Dermis microvascular lymphatic vessel endothelial cell (primary cell): ENCODE measurements at regions not wholly inside any gene's neighbourhood (a gene's known extent, or its start where the extent isn't known, plus 50 kb on each side); places are given as distances from the start of the nearest gene placed in this dataset.
"Not testable (repeated sequence)": the region's sequence is repeated elsewhere in the genome, so short reads cannot be mapped to it uniquely, and the experiment has no call there.

Experiments
- DNase-seq, 2 donors: peaks; one replicate each; pipeline versions ENCODE4 v3.0.0 to v3.0.0-alpha.2; 2010; ENCODE audit warnings: low read depth in 2 of 2

DNA sequence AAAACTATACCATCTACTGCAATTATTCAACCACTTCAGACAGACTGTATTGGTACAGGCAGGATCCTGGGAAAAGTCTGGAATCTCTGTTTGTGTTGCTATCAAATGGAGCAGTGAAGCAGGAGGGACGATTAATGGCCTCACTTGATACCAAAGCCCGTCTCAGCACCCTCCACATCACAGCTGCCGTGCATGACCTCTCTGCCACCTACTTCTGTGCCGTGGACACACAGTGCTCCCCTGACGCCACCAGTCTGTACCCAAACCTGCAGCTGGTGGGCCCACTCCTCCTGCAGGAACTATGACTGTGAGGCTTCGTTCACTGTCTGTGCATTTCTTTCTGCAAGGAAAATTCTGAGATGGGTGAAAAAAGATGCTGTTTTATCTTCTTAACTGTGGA, 284.7 kb downstream of the DAD1 start:
- DNase-seq: no peak

DNA sequence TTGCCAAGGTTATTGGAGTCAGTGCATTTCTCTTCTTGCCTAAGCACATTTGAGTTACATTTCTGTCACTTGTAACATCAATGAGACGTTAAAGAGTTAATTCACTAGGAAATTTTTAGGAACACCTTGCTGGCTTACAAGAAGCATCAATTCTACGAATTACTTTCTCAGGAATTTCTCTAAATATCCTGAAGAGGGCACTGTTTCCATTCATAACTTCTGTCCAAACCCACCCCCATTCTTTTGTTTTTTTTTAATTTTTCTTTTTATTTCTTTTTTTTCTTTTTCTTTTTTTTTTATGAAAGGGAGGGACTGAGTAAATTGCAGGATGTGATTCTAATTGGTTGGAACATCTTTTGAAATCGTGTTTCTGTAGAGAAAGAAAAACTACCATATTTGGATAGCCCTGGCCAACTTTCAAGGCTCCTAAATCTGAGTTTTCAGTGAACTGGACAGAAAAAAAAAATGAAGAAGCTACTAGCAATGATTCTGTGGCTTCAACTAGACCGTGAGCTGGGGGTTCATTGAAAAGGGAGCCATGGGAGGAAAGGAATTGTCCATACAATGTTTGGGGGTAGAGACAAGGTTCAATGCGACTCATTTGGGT, 285.3 kb downstream of the DAD1 start:
- peak in 1 of 2 donors; percentile 19 for DNase-seq

DNA sequence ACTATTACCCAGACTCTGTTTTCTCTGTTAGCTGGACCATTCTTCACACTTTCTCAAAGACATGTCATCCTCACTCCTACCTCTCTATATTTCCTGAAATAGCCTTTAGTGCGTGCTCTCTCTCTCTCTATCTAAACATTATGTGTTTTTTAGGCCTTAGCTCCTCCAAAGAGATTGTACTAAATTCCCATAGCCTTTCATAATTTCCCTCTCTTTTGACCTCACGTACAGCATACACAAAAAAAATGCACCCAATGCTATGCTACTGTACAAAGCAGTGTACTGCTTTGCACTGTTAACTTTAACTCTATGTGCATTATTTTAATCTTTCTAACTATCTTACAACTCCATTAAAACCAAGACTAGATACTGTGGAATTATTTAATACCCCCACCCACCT, 288.4 kb downstream of the DAD1 start:
- DNase-seq: no peak

DNA sequence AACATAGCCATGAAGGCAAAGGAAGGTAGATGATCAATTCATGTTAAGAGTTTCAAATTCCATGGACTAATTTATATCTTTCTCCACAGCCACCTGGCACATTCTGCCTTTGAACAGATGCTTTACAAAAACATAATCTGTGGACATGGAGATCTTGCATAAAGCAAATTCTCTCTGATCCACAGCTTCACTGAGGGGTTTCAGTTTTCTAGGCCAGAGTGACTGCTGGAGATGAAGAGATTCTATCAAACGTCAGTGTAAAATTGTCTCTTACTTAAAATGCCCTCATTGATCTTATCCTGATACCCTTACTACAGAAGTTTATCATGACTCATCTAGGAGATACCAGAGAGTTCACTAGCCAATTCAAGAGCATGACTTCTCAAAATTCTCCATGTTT, 291.6 kb downstream of the DAD1 start:
- no peak for DNase-seq

- DNase-seq: no peak
These were observed 292.3 kb downstream of the DAD1 start for GRCh38 chr14:22296722-22297121.

DNA sequence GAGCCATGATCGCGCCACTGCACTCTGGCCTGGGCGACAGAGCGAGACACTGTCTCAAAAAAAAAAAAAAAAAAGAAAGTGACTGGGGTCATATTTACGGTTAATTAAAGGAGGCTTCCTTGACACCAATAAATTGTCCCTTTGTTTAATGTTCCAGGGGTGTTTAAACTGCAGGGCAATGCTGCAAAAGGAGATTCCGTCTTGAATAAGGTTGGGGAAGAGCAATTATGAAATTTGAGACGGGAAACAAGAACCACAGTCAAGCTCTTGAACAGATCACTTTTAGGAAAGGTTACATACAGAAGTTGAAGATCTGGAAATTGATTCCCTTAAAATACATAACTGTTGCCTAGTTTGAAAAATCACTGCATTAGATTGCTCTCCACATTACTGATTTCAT, 292.9 kb downstream of the DAD1 start:
- no peak for DNase-seq

GRCh38 chr14:22291406-22291805, 297.6 kb downstream of the DAD1 start:
- no peak for DNase-seq

DNA sequence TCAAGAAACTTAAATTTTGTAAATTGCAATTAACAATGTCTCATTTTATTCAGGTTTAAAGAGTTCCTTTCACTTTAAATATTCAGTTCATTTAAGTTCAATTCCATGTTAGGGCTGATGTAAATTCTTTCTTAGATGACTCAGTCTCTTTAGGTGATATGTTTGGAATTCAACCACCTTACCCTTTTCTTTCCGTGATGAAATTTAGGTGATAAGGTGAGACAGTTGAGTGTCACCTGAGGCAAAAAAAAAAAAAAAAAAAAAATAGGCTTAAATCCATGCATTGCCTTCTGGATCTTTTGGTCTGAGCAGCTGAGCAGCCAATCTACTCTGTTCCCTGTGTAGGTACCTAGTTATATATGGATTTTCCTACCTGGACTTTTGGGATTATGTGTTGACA, 299.5 kb downstream of the DAD1 start:
- no peak for DNase-seq

DNA sequence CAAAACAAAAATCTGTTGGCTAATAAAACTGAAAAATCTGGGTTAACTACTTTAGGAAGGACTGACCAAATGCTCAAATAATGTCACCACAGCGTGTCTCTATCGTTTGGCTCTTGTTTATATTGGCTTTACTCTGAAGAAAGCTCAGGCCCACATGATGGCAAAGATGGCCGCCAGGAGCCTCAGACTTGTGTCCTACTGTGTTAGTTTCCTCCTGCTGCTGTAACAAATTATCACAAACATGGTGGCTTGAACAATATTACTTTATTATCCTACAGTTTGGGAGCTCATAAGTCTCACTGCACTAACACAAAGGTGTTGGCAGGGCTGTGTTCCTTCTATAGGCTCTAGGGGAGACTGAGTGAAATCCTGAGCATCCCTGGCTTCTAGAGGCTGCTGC, 303.0 kb downstream of the DAD1 start:
- DNase-seq: no peak

DNA sequence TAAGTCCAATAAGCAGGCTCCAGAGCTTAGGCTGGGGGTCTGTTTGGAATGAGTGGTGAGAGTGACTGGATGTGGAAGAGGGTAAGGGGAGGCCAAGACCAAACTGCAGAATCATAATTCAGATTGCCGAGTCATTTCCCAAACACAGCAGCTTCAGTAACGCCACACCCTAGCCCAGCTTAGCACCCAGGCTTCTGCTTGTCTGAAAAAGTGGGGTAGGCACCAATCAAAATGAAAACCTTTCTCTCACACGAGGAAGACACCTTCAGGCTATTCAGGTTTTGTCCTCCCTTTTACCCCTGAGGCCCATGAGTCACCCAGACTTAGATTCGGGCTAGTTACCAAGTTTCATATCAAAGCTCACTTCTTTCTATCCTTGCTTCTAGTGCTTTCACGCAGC, 306.1 kb downstream of the DAD1 start:
- no peak for DNase-seq

GRCh38 chr14:22282417-22282816, 306.6 kb downstream of the DAD1 start:
- no peak for DNase-seq

GRCh38 chr14:22281447-22281874, 307.6 kb downstream of the DAD1 start:
- not testable (repeated sequence) for DNase-seq

DNA sequence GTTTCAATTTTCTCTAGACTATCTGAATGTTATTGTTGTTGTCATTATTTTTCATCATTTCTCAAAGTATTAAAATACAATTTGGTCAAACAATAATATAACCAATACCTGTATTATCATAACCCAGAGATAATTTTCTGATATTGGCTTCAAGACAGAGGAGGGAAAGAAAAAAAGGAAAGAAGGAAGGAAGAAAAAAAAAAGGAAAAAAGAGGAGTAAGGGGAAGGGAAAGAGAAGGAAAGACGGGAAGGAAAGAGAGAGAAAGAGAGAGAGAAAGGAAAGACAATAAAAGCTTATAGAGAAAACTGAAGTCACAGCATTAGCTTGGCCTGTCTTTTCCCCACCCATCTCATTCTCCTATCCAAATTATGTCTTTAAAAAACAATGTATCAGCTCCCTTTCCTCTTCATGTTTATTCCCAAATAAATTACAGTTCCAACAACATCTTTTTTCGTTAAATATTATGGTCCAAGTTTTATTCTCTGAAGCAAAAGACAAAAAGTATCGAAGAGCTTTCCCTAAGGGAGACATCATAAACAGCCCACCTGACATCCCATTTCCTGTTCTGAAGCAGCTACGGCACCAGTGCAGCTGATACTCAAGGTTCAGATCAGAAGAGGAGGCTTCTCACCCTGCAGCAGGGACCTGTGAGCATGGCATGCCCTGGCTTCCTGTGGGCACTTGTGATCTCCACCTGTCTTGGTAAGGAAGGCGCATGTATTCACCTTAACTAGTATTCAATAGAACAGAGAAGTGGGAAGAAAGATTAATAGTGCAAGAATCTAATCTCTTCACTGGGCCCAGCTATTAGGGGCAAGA, 308.3 kb downstream of the DAD1 start:
- DNase-seq: no peak

- DNase-seq: peak in 1 of 2 donors; percentile 20
These were observed 311.9 kb downstream of the DAD1 start for GRCh38 chr14:22276913-22277816.

DNA sequence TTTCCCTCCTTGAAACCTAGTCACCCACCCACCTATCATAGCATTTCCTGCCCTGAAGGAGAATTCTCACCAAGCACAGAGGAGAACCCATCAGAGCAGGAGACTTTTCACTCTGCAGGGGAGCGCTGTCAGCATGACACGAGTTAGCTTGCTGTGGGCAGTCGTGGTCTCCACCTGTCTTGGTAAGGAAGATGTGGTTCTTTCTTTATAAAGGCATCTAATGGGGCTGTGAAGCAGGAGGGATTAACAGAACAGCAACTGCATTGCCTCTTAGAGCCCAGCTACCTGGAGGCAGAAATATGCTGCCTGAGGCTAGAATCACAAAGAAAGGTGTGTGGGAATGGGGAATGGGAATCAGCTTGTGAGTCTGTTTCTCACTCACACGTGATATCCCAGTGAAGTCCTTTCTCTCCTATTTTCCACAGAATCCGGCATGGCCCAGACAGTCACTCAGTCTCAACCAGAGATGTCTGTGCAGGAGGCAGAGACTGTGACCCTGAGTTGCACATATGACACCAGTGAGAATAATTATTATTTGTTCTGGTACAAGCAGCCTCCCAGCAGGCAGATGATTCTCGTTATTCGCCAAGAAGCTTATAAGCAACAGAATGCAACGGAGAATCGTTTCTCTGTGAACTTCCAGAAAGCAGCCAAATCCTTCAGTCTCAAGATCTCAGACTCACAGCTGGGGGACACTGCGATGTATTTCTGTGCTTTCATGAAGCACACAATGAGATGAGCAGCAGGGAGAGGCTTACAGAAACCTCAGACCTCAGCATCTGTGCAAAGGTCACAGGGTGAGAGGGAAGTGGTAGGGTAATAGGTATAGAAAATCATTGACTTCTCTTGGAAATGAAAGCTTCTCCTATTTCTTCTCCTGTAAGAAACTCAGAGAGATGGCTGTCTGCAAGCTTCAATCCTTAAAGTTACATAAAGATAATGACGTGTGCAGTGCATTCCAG, 316.9 kb downstream of the DAD1 start:
- DNase-seq: no peak

DNA sequence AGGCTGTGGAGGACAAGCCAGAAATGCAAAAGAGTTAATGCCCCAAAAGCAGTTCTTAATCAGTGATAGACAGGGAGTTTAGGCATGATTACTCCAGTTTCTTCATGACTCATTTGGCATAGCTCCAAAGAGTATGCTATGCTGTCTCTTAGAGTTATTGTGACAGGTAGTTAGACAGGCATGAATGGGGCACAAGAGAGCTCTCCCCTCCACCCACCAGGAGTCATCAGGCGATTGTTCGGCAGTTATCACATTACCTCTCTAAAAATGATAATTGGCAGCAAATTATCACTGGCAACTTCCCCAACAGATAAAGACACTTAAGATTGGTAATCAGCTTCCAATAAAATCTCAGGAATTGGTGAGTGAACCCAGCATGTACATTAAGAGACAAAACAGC, 320.1 kb downstream of the DAD1 start:
- DNase-seq: no peak

- no peak for DNase-seq
These were observed 322.3 kb downstream of the DAD1 start for GRCh38 chr14:22266683-22267082.

- DNase-seq: no peak
These were observed 322.9 kb downstream of the DAD1 start for GRCh38 chr14:22266142-22266442.

GRCh38 chr14:22265319-22266141, 323.5 kb downstream of the DAD1 start:
- no peak for DNase-seq

DNA sequence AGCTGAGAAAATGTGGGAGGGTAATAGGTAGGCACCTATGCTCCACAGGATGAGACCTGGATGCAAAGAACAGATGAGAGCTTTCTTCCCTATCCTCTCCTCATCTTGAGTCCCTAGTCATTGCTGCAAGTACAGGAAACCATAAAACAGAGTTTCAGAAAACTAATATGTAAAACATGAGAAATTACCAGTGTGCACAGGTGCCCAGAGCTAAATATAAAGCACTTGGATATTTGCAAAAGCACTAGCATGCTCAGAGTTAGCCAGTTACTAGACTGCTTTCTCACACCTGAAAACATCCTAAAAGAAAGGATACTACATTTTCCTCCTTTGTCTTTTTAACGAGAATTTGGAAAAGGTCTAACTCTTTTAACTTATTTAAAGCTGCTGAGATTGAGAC, 324.3 kb downstream of the DAD1 start:
- DNase-seq: no peak
